ENCODE measurements at regions not wholly inside any gene's neighbourhood (a gene's known extent, or its start where the extent isn't known, plus 50 kb on each side); places are given as distances from the start of the nearest gene placed in this dataset.

DNA sequence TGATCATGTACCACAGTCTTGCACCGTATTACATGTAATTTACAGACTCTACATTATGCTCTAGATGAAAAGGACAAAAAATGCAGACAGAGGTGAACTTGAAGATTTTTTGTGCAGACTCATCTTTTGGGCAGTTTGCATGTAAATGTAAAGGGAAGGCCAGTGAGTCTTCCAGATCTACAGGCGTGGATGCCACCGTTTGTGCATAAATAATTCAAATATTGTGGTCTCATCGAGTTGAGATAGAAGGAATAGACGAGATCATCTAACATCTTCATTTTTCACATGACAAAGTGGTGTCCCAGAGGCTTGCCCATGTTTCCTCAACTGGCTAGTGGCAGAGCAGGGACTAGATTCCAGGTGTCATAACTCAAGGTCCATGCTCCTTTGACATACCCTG lies 125.2 kb downstream of the ALX1 start:
- no peaks in the 10 kb centered on the region for H3K36me3 ChIP-seq (ENCODE audit: insufficient read depth, low read length)
- H3K79me2 ChIP-seq (ENCODE audit: insufficient read depth, low read length), result no peaks in the 10 kb centered on the region
- no peaks in the 10 kb centered on the region for H3K27me3 ChIP-seq (ENCODE audit: insufficient read depth, low read length)
- H3K9me2 ChIP-seq (ENCODE audit: low read depth, low read length), result no peaks in the 10 kb centered on the region
- H3K27ac ChIP-seq (ENCODE audit: low read depth, low read length, poor library complexity, severe bottlenecking), result no peak overlapping the region
- H3K4me2 ChIP-seq (ENCODE audit: low read length), result no peak overlapping the region
- no peaks in the 10 kb centered on the region for H3K4me1 ChIP-seq (ENCODE audit: insufficient read depth, low read length, severe bottlenecking)
- TF ChIP-seq, protein P1, sequence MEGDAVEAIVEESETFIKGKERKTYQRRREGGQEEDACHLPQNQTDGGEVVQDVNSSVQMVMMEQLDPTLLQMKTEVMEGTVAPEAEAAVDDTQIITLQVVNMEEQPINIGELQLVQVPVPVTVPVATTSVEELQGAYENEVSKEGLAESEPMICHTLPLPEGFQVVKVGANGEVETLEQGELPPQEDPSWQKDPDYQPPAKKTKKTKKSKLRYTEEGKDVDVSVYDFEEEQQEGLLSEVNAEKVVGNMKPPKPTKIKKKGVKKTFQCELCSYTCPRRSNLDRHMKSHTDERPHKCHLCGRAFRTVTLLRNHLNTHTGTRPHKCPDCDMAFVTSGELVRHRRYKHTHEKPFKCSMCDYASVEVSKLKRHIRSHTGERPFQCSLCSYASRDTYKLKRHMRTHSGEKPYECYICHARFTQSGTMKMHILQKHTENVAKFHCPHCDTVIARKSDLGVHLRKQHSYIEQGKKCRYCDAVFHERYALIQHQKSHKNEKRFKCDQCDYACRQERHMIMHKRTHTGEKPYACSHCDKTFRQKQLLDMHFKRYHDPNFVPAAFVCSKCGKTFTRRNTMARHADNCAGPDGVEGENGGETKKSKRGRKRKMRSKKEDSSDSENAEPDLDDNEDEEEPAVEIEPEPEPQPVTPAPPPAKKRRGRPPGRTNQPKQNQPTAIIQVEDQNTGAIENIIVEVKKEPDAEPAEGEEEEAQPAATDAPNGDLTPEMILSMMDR (IDR thresholded peaks at IDR 0.05; ENCODE audit: low read length), result no peak
- TF ChIP-seq EZH2 (IDR thresholded peaks at IDR 0.05; ENCODE audit: borderline replicate concordance, low read length), result no peak
- no peak overlapping the region for H3K4me3 ChIP-seq (ENCODE audit: low read depth, low read length, poor library complexity, severe bottlenecking)
- no peaks in the 10 kb centered on the region for H3F3A ChIP-seq (ENCODE audit: insufficient read depth, low read length)
- no peaks in the 10 kb centered on the region for H3K9me3 ChIP-seq (ENCODE audit: low read length)
- no peaks in the 10 kb centered on the region for H4K20me1 ChIP-seq (ENCODE audit: insufficient read depth, low read length)
- no peak overlapping the region for H2AFZ ChIP-seq (ENCODE audit: low read length)
- no peak overlapping the region for H3K9ac ChIP-seq (ENCODE audit: low read length)

DNA sequence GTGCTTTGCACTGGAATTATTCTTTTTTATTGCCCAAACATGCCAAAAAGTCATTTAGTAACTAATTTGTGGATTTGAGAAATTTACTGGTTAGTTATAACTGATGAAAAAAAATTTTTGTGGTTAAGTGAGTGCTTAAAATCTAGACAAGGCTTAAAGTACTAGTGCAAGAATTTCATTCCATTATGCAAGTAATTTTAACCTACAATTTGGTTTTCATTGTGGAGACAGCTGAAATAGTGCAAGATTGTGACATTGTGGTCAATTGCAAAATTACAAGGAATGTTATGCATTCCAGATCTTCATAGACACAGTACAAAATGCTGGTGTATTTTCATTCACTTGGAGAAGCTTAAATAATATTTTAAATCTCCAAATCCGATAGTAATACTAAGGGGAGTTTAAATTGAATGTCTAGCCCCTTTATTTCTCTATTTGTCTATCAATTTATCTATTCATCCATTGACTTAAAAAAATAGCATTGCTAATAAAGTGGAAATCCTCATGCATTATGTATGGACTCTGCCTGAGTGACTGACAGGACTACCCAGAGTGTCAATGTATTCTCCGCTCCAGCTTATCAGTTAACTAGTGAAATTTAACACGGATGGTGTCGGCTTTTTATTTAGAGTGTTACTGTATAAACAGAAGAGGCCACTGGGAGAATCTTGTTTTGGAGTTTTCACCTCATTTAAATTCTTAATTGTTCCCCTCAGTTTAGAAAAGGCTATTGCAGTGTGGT lies 125.9 kb downstream of the ALX1 start:
- no peak overlapping the region for H3K9ac ChIP-seq (ENCODE audit: low read length)
- no peaks in the 10 kb centered on the region for H3K9me2 ChIP-seq (ENCODE audit: low read depth, low read length)
- no peak for TF ChIP-seq EZH2 (IDR thresholded peaks at IDR 0.05; ENCODE audit: borderline replicate concordance, low read length)
- TF ChIP-seq, protein P1 (IDR thresholded peaks at IDR 0.05; ENCODE audit: low read length), result no peak
- H2AFZ ChIP-seq (ENCODE audit: low read length), result no peak overlapping the region
- no peaks in the 10 kb centered on the region for H3K9me3 ChIP-seq (ENCODE audit: low read length)
- no peak overlapping the region for H3K4me3 ChIP-seq (ENCODE audit: low read depth, low read length, poor library complexity, severe bottlenecking)
- H3F3A ChIP-seq (ENCODE audit: insufficient read depth, low read length), result no peaks in the 10 kb centered on the region
- no peak overlapping the region for H3K27ac ChIP-seq (ENCODE audit: low read depth, low read length, poor library complexity, severe bottlenecking)
- H3K4me2 ChIP-seq (ENCODE audit: low read length), result no peak overlapping the region
- H3K4me1 ChIP-seq (ENCODE audit: insufficient read depth, low read length, severe bottlenecking), result no peaks in the 10 kb centered on the region
- H3K79me2 ChIP-seq (ENCODE audit: insufficient read depth, low read length), result no peaks in the 10 kb centered on the region
- H3K36me3 ChIP-seq (ENCODE audit: insufficient read depth, low read length), result no peaks in the 10 kb centered on the region
- H3K27me3 ChIP-seq (ENCODE audit: insufficient read depth, low read length), result no peaks in the 10 kb centered on the region
- H4K20me1 ChIP-seq (ENCODE audit: insufficient read depth, low read length), result no peaks in the 10 kb centered on the region

DNA sequence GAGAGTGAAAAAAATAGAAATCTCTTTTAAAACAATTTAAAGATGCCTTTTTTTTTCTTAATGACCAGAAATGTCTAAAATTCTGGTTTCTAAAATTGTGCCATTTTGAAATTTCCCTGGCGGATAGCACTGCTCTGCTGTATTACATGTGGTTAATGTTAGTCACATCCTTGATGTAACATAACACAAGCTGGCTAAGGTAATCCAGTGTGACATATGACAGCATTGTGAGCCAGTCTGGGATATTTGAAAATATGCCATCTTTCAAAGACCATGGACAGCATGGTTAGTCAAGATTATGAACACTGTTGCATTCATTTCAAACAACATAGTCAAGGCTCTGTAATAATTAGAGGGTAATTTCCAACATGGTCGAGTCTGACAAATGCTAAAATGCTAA lies 133.2 kb downstream of the ALX1 start:
- H3K4me2 ChIP-seq (ENCODE audit: low read length), result no peak overlapping the region
- H3F3A ChIP-seq (ENCODE audit: insufficient read depth, low read length), result no peaks in the 10 kb centered on the region
- H2AFZ ChIP-seq (ENCODE audit: low read length), result no peak overlapping the region
- no peaks in the 10 kb centered on the region for H4K20me1 ChIP-seq (ENCODE audit: insufficient read depth, low read length)
- no peak overlapping the region for H3K4me3 ChIP-seq (ENCODE audit: low read depth, low read length, poor library complexity, severe bottlenecking)
- H3K9ac ChIP-seq (ENCODE audit: low read length), result no peak overlapping the region
- no peak overlapping the region for H3K27ac ChIP-seq (ENCODE audit: low read depth, low read length, poor library complexity, severe bottlenecking)
- H3K4me1 ChIP-seq (ENCODE audit: insufficient read depth, low read length, severe bottlenecking), result no peaks in the 10 kb centered on the region
- H3K9me2 ChIP-seq (ENCODE audit: low read depth, low read length), result no peaks in the 10 kb centered on the region
- H3K27me3 ChIP-seq (ENCODE audit: insufficient read depth, low read length), result no peaks in the 10 kb centered on the region
- no peaks in the 10 kb centered on the region for H3K79me2 ChIP-seq (ENCODE audit: insufficient read depth, low read length)
- H3K36me3 ChIP-seq (ENCODE audit: insufficient read depth, low read length), result no peaks in the 10 kb centered on the region
- no peaks in the 10 kb centered on the region for H3K9me3 ChIP-seq (ENCODE audit: low read length)
- no peak for TF ChIP-seq EZH2 (IDR thresholded peaks at IDR 0.05; ENCODE audit: borderline replicate concordance, low read length)
- TF ChIP-seq, protein P1 (IDR thresholded peaks at IDR 0.05; ENCODE audit: low read length), result no peak
